ENCODE measurements at regions not wholly inside any gene's neighbourhood (a gene's known extent, or its start where the extent isn't known, plus 50 kb on each side); places are given as distances from the start of the nearest gene placed in this dataset.
"Not testable (repeated sequence)": the region's sequence is repeated elsewhere in the genome, so short reads cannot be mapped to it uniquely, and the experiment has no call there.

GRCh38 chr10:5576780-5577624 is 52.2 kb downstream of the CALML3 start:
- no peak for DNase-seq

GRCh38 chr10:5580038-5580428 is 55.3 kb downstream of the CALML3 start:
- DNase-seq, result not testable (repeated sequence)

- DNase-seq, result no peak
Measured at GRCh38 chr10:5581670-5582566, 57.2 kb downstream of the CALML3 start.

GRCh38 chr10:5582736-5583135 is 58.0 kb downstream of the CALML3 start:
- DNase-seq, result no peak

- peak; percentile 83 for DNase-seq
Measured at GRCh38 chr10:5583525-5584175, 58.9 kb downstream of the CALML3 start.

- DNase-seq, result no peak
Measured at GRCh38 chr10:5584895-5585516, 60.2 kb downstream of the CALML3 start.

GRCh38 chr10:5585517-5586206 is 60.9 kb downstream of the CALML3 start:
- peak; percentile 72 for DNase-seq

GRCh38 chr10:5587151-5588079 is 62.7 kb downstream of the CALML3 start:
- no peak for DNase-seq

- DNase-seq, result no peak
Measured at GRCh38 chr10:5588080-5588453, 63.3 kb downstream of the CALML3 start.

- no peak for DNase-seq
Measured at GRCh38 chr10:5588603-5589002, 63.8 kb downstream of the CALML3 start.

Data from NCI-H2029 treated with DMSO at 0.1 percent for 48 hours (cell line).